IPS-NIHi11 (cell line): ENCODE measurements at regions not wholly inside any gene's neighbourhood (a gene's known extent, or its start where the extent isn't known, plus 50 kb on each side); places are given as distances from the start of the nearest gene placed in this dataset.
"Not testable (repeated sequence)": the region's sequence is repeated elsewhere in the genome, so short reads cannot be mapped to it uniquely, and the experiment has no call there.

ENCODE experiments used
- DNase-seq: peaks from one replicate; pipeline ENCODE4 v3.0.0; 2012; ENCODE audit warnings: mixed read lengths, low spot score

- no peak for DNase-seq
Observed at GRCh38 chr19:5259750-5260149, 80.9 kb downstream of the PTPRS start.

GRCh38 chr19:5257155-5258045 lies 83.2 kb downstream of the PTPRS start:
- DNase-seq = no peak

- no peak for DNase-seq
Observed at GRCh38 chr19:5255602-5256231, 84.9 kb downstream of the PTPRS start.

GRCh38 chr19:5254944-5255343 lies 85.7 kb downstream of the PTPRS start:
- DNase-seq = no peak

GRCh38 chr19:5254543-5254942 lies 86.1 kb downstream of the PTPRS start:
- no peak for DNase-seq

GRCh38 chr19:5253406-5254110 lies 87.1 kb downstream of the PTPRS start:
- no peak for DNase-seq

GRCh38 chr19:5251096-5252065 lies 89.2 kb downstream of the PTPRS start:
- peak; percentile 69 for DNase-seq

- DNase-seq = no peak
Observed at GRCh38 chr19:5250127-5250659, 90.4 kb downstream of the PTPRS start.

GRCh38 chr19:5249526-5249925 lies 91.1 kb downstream of the PTPRS start:
- no peak for DNase-seq

- DNase-seq = no peak
Observed at GRCh38 chr19:5247957-5248705, 92.5 kb downstream of the PTPRS start.

- no peak for DNase-seq
Observed at GRCh38 chr19:5246554-5247155, 94.0 kb downstream of the PTPRS start.

GRCh38 chr19:5245631-5246553 lies 94.7 kb downstream of the PTPRS start:
- no peak for DNase-seq

GRCh38 chr19:5244351-5244750 lies 96.3 kb downstream of the PTPRS start:
- DNase-seq = no peak

- no peak for DNase-seq
Observed at GRCh38 chr19:5243878-5244277, 96.7 kb downstream of the PTPRS start.

GRCh38 chr19:5241896-5242295 lies 98.7 kb downstream of the PTPRS start:
- not testable (repeated sequence) for DNase-seq

- DNase-seq = no peak
Observed at GRCh38 chr19:5240011-5240410, 100.6 kb downstream of the PTPRS start.

- no peak for DNase-seq
Observed at GRCh38 chr19:5238700-5239099, 101.9 kb downstream of the PTPRS start.

- DNase-seq = no peak
Observed at GRCh38 chr19:5237939-5238480, 102.6 kb downstream of the PTPRS start.
